GM23338 (cell line): ENCODE measurements at regions not wholly inside any gene's neighbourhood (a gene's known extent, or its start where the extent isn't known, plus 50 kb on each side); places are given as distances from the start of the nearest gene placed in this dataset.

Source experiments
- CREB1 ChIP-seq: fragments of 250-450 bp; sonication (Bioruptor Pico); IDR thresholded peaks from 2 replicates; pipeline ENCODE4 v1.5.0; 2020; ENCODE audit warnings: low read depth, mild to moderate bottlenecking, moderate library complexity
- POLR2AphosphoS5 ChIP-seq: IDR thresholded peaks from 2 replicates; pipeline ENCODE4 v1.6.1; 2016; ENCODE audit warnings: antibody characterized with exemption, low read depth
- TF ChIP-seq, protein P1 (sequence below), 2 experiments: fragments of 200-600 bp in 1 of 2; sonication (generic) in 1 of 2; conservative IDR thresholded peaks; 2 replicates each; pipeline versions ENCODE4 v1.5.1 to v1.6.1; 2016 to 2017; ENCODE audit warnings: antibody characterized with exemption in 2 of 2, low read depth in 2 of 2, mild to moderate bottlenecking in 2 of 2, moderate library complexity in 1 of 2
- TF ChIP-seq, protein P2 (sequence below): IDR thresholded peaks from 2 replicates; pipeline ENCODE4 v1.6.1; 2016; ENCODE audit warnings: antibody characterized with exemption
- TF ChIP-seq, protein P3 (sequence below): fragments of 250-450 bp; sonication (Bioruptor Pico); IDR thresholded peaks from 2 replicates; pipeline ENCODE4 v1.5.0; 2020; ENCODE audit warnings: mild to moderate bottlenecking, moderate library complexity

DNA sequence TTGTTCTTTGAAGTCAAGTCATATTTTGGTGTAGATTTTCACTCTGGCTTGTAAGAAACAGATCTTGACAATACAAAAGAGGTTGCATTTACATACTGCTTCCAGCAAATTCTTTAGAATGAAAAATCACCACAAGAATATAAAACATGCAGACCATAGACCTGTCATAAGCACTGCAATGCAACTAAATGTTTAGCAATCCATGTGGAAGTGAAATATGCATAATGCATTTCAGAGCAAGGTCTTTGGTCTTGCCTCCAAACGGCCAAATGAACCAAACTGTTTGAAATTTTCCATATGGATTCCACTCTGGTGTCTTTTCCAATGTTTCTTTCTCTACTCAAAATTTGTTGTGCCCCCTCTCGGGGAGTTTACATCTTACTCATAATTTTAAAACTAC lies 271.0 kb upstream of the CDH20 start:
- TF ChIP-seq, protein P1, sequence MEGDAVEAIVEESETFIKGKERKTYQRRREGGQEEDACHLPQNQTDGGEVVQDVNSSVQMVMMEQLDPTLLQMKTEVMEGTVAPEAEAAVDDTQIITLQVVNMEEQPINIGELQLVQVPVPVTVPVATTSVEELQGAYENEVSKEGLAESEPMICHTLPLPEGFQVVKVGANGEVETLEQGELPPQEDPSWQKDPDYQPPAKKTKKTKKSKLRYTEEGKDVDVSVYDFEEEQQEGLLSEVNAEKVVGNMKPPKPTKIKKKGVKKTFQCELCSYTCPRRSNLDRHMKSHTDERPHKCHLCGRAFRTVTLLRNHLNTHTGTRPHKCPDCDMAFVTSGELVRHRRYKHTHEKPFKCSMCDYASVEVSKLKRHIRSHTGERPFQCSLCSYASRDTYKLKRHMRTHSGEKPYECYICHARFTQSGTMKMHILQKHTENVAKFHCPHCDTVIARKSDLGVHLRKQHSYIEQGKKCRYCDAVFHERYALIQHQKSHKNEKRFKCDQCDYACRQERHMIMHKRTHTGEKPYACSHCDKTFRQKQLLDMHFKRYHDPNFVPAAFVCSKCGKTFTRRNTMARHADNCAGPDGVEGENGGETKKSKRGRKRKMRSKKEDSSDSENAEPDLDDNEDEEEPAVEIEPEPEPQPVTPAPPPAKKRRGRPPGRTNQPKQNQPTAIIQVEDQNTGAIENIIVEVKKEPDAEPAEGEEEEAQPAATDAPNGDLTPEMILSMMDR (conservative IDR thresholded peaks at IDR 0.05; ENCODE audit: low read depth in 2 of 2): no peak
- TF ChIP-seq, protein P2, sequence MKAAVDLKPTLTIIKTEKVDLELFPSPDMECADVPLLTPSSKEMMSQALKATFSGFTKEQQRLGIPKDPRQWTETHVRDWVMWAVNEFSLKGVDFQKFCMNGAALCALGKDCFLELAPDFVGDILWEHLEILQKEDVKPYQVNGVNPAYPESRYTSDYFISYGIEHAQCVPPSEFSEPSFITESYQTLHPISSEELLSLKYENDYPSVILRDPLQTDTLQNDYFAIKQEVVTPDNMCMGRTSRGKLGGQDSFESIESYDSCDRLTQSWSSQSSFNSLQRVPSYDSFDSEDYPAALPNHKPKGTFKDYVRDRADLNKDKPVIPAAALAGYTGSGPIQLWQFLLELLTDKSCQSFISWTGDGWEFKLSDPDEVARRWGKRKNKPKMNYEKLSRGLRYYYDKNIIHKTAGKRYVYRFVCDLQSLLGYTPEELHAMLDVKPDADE: no peak
- TF ChIP-seq POLR2AphosphoS5 (no peak), CREB1 (no peak)
- TF ChIP-seq, protein P3, sequence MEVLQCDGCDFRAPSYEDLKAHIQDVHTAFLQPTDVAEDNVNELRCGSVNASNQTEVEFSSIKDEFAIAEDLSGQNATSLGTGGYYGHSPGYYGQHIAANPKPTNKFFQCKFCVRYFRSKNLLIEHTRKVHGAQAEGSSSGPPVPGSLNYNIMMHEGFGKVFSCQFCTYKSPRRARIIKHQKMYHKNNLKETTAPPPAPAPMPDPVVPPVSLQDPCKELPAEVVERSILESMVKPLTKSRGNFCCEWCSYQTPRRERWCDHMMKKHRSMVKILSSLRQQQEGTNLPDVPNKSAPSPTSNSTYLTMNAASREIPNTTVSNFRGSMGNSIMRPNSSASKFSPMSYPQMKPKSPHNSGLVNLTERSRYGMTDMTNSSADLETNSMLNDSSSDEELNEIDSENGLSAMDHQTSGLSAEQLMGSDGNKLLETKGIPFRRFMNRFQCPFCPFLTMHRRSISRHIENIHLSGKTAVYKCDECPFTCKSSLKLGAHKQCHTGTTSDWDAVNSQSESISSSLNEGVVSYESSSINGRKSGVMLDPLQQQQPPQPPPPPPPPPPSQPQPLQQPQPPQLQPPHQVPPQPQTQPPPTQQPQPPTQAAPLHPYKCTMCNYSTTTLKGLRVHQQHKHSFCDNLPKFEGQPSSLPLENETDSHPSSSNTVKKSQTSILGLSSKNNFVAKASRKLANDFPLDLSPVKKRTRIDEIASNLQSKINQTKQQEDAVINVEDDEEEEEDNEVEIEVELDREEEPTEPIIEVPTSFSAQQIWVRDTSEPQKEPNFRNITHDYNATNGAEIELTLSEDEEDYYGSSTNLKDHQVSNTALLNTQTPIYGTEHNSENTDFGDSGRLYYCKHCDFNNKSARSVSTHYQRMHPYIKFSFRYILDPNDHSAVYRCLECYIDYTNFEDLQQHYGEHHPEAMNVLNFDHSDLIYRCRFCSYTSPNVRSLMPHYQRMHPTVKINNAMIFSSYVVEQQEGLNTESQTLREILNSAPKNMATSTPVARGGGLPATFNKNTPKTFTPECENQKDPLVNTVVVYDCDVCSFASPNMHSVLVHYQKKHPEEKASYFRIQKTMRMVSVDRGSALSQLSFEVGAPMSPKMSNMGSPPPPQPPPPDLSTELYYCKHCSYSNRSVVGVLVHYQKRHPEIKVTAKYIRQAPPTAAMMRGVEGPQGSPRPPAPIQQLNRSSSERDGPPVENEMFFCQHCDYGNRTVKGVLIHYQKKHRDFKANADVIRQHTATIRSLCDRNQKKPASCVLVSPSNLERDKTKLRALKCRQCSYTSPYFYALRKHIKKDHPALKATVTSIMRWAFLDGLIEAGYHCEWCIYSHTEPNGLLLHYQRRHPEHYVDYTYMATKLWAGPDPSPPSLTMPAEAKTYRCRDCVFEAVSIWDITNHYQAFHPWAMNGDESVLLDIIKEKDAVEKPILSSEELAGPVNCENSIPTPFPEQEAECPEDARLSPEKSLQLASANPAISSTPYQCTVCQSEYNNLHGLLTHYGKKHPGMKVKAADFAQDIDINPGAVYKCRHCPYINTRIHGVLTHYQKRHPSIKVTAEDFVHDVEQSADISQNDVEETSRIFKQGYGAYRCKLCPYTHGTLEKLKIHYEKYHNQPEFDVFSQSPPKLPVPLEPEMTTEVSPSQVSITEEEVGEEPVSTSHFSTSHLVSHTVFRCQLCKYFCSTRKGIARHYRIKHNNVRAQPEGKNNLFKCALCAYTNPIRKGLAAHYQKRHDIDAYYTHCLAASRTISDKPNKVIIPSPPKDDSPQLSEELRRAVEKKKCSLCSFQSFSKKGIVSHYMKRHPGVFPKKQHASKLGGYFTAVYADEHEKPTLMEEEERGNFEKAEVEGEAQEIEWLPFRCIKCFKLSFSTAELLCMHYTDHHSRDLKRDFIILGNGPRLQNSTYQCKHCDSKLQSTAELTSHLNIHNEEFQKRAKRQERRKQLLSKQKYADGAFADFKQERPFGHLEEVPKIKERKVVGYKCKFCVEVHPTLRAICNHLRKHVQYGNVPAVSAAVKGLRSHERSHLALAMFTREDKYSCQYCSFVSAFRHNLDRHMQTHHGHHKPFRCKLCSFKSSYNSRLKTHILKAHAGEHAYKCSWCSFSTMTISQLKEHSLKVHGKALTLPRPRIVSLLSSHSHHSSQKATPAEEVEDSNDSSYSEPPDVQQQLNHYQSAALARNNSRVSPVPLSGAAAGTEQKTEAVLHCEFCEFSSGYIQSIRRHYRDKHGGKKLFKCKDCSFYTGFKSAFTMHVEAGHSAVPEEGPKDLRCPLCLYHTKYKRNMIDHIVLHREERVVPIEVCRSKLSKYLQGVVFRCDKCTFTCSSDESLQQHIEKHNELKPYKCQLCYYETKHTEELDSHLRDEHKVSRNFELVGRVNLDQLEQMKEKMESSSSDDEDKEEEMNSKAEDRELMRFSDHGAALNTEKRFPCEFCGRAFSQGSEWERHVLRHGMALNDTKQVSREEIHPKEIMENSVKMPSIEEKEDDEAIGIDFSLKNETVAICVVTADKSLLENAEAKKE (CRISPR knock-in tag): no peak
